HepG2 (cell line): ENCODE measurements at regions not wholly inside any gene's neighbourhood (a gene's known extent, or its start where the extent isn't known, plus 50 kb on each side); places are given as distances from the start of the nearest gene placed in this dataset.

Source experiments
- ATAC-seq: fragments of 200-7000 bp; cut with Tn5 transposase; 3 replicates; pipeline ENCODE4 v1.9.1; 2020; ENCODE audit warnings: mild to moderate bottlenecking, moderate library complexity
- BruUV-seq: library from RNA; stranded (reverse); fragments of 400-500 nt; replicated peaks from 2 replicates; lab custom pipeline; 2021; lab: Mats Ljungman, UMichigan
- CTCF ChIA-PET: fragments of 300-600 bp; formaldehyde crosslinking; extraction: SDS; loops from one replicate; lab custom pipeline; 2021; ENCODE audit warnings: low total read pairs, inconsistent platforms, low intra/inter-chr PET ratio; lab: Yijun Ruan, JAX
- POLR2A ChIA-PET: fragments of 350-600 bp; sonication (Branson Sonifier 250); formaldehyde crosslinking; loops from one replicate; lab custom pipeline; 2020; ENCODE audit warnings: antibody characterized with exemption, inconsistent platforms; lab: Yijun Ruan, JAX
- DNase-seq: peaks from one replicate; pipeline ENCODE4 v3.0.0-alpha.2; 2015; ENCODE audit warnings: low spot score
- FAIRE-seq: peaks from 3 replicates; lab custom pipeline; 2011; peaks lifted over from hg19 to GRCh38; lab: Jason Lieb, UNC
- H2AFZ ChIP-seq: one replicate; pipeline ENCODE4 v1.6.1; 2011; ENCODE audit warnings: low read length, inconsistent platforms
- H3K27ac ChIP-seq: fragments of 300-600 bp; 3 replicates; pipeline ENCODE4 v1.8.0; 2011; ENCODE audit warnings: mixed run types, mild to moderate bottlenecking, mixed read lengths, low read length, inconsistent platforms; ENCODE audit not compliant: insufficient read depth; ENCODE audit errors: extremely low read length
- H3K27me3 ChIP-seq, 2 experiments: fragments of 200-600 bp in 1 of 2; 2 replicates in 1 of 2; 3 replicates in 1 of 2; pipeline versions ENCODE4 v1.6.0 to v1.8.0; 2011; ENCODE audit warnings: low read length in 2 of 2, mild to moderate bottlenecking in 2 of 2, moderate library complexity in 2 of 2, inconsistent platforms in 1 of 2; ENCODE audit not compliant: insufficient read depth in 2 of 2, control insufficient read depth in 1 of 2
- H3K36me3 ChIP-seq, 2 experiments: fragments of 200-600 bp in 1 of 2; replicated peaks in 1 of 2; 2 replicates in 1 of 2; 3 replicates in 1 of 2; pipeline versions ENCODE4 v1.5.1 to v1.8.0; 2011; ENCODE audit warnings: low read length in 2 of 2, inconsistent platforms in 1 of 2; ENCODE audit not compliant: insufficient read depth in 2 of 2, control insufficient read depth in 1 of 2
- H3K4me1 ChIP-seq: 2 replicates; pipeline ENCODE4 v1.5.1; 2012; ENCODE audit warnings: low read length, inconsistent platforms; ENCODE audit not compliant: insufficient read depth
- H3K4me2 ChIP-seq: 2 replicates; pipeline ENCODE4 v1.6.0; 2011; ENCODE audit warnings: low read depth, low read length, inconsistent platforms
- H3K4me3 ChIP-seq, 3 experiments: fragments of 200-600 bp in 1 of 3; sonication (generic), shearing (Covaris generic) in 1 of 3; replicated peaks in 1 of 3; 2 replicates each; pipeline ENCODE4 v1.5.1; 2011 to 2016; ENCODE audit warnings: low read length in 3 of 3, inconsistent platforms in 2 of 3, low read depth in 2 of 3, mild to moderate bottlenecking in 2 of 3, control low read depth in 1 of 3, mixed read lengths in 1 of 3; ENCODE audit not compliant: insufficient read depth in 1 of 3
- H3K79me2 ChIP-seq: one replicate; pipeline ENCODE4 v1.6.1; 2011; ENCODE audit warnings: low read length, inconsistent platforms; ENCODE audit not compliant: insufficient read depth
- H3K9ac ChIP-seq: 2 replicates; pipeline ENCODE4 v1.6.0; 2011; ENCODE audit warnings: mild to moderate bottlenecking, low read depth, low read length, inconsistent platforms; ENCODE audit not compliant: insufficient read depth
- H3K9me3 ChIP-seq: 2 replicates; pipeline ENCODE4 v1.5.1; 2012; ENCODE audit warnings: mild to moderate bottlenecking, low read length
- H4K20me1 ChIP-seq: 2 replicates; pipeline ENCODE4 v1.6.0; 2011; ENCODE audit warnings: inconsistent platforms, mild to moderate bottlenecking, low read length, moderate library complexity; ENCODE audit not compliant: insufficient read depth
- ATAD3A ChIP-seq: sonication (generic); formaldehyde crosslinking; IDR thresholded peaks from 2 replicates; pipeline ENCODE4 v1.4.0; 2020; ENCODE audit warnings: missing genetic modification reagents
- E2F2 ChIP-seq: sonication (generic); formaldehyde crosslinking; IDR thresholded peaks from 2 replicates; pipeline ENCODE4 v1.4.0; 2020; ENCODE audit warnings: missing genetic modification reagents, borderline replicate concordance
- HES4 ChIP-seq: sonication (generic); formaldehyde crosslinking; IDR thresholded peaks from 2 replicates; pipeline ENCODE4 v1.9.0; 2021; ENCODE audit warnings: mild to moderate bottlenecking, missing genetic modification reagents, borderline replicate concordance
- MATR3 ChIP-seq: sonication (generic); formaldehyde crosslinking; IDR thresholded peaks from 2 replicates; pipeline ENCODE4 v1.4.0; 2020; ENCODE audit warnings: missing genetic modification reagents
- MXI1 ChIP-seq: IDR thresholded peaks from 3 replicates; pipeline ENCODE4 v1.6.1; 2012; ENCODE audit warnings: low read depth, low read length, inconsistent platforms, borderline replicate concordance
- PAXIP1 ChIP-seq: sonication (generic); formaldehyde crosslinking; conservative IDR thresholded peaks from 2 replicates; pipeline ENCODE4 v1.4.0; 2020; ENCODE audit warnings: mild to moderate bottlenecking, missing genetic modification reagents, moderate library complexity
- PHF5A ChIP-seq: IDR thresholded peaks from one replicate; pipeline ENCODE4 v1.6.1; 2018; ENCODE audit warnings: low read depth, missing genetic modification reagents; ENCODE audit not compliant: unreplicated experiment
- RORA ChIP-seq: sonication (generic); formaldehyde crosslinking; IDR thresholded peaks from 2 replicates; pipeline ENCODE4 v1.5.0; 2020; ENCODE audit warnings: mild to moderate bottlenecking, missing genetic modification reagents, moderate library complexity
- SRY ChIP-seq: sonication (generic); formaldehyde crosslinking; IDR thresholded peaks from 2 replicates; pipeline ENCODE4 v1.8.0; 2022; ENCODE audit warnings: mild to moderate bottlenecking, missing genetic modification reagents
- ZBTB1 ChIP-seq: sonication (generic); formaldehyde crosslinking; IDR thresholded peaks from 2 replicates; pipeline ENCODE4 v1.4.0; 2020; ENCODE audit warnings: missing genetic modification reagents, borderline replicate concordance
- ZMYM4 ChIP-seq: sonication (generic); formaldehyde crosslinking; IDR thresholded peaks from 2 replicates; pipeline ENCODE4 v1.8.1; 2023; ENCODE audit warnings: mild to moderate bottlenecking, missing genetic modification reagents
- ZNF501 ChIP-seq: sonication (generic); formaldehyde crosslinking; IDR thresholded peaks from 2 replicates; pipeline ENCODE4 v1.5.1; 2020; ENCODE audit warnings: mild to moderate bottlenecking, moderate library complexity, missing genetic modification reagents
- ZNF567 ChIP-seq: sonication (generic); formaldehyde crosslinking; IDR thresholded peaks from 2 replicates; pipeline ENCODE4 v1.8.1; 2023; ENCODE audit warnings: mild to moderate bottlenecking, missing genetic modification reagents, borderline replicate concordance
- ZNF614 ChIP-seq: IDR thresholded peaks from 2 replicates; pipeline ENCODE4 v1.6.1; 2018; ENCODE audit warnings: missing biosample characterization, missing genetic modification reagents, inconsistent platforms, borderline replicate concordance
- WGBS: methylation state at CpG from one replicate; pipeline ENCODE4 v1.1.6; 2017; ENCODE audit warnings: low lambda C conversion rate; 5-methylcytosine and 5-hydroxymethylcytosine counted together
- in situ Hi-C: cut with HindIII; loops from 2 replicates; pipeline ENCODE4 v1.10.0; 2017; ENCODE audit warnings: low pct_unique_long_range_greater_than_20kb; ENCODE audit not compliant: extremely low pct_ligation_motif_present
- intact Hi-C: fragments of 100-400 bp; cut with micrococcal nuclease; formaldehyde crosslinking; loops from one replicate; pipeline ENCODE4 v1.10.0; 2022; ENCODE audit not compliant: unreplicated experiment
- TF ChIP-seq, protein P1 (sequence below): sonication (generic); formaldehyde crosslinking; IDR thresholded peaks from 2 replicates; pipeline ENCODE4 v1.5.0; 2020; ENCODE audit warnings: mild to moderate bottlenecking, missing genetic modification reagents, moderate library complexity

GRCh38 chr6:155791891-155792290 is 336.3 kb upstream of the NOX3 start (continued):
- TF ChIP-seq PAXIP1 (CRISPR knock-in tag) = no peak

GRCh38 chr6:155791186-155791585 is 335.5 kb upstream of the NOX3 start:
- POLR2A ChIA-PET = no interaction called here
- intact Hi-C loops (no loop called here), in situ Hi-C loops (no loop called here)
- Histone ChIP-seq H3K79me2 (no peaks in the 10 kb centered on the region), H3K4me2 (no peak overlapping the region), H3K9me3 (no peaks in the 10 kb centered on the region), H3K36me3 (no peaks in the 10 kb centered on the region), H4K20me1 (no peaks in the 10 kb centered on the region), H3K27ac (no peak overlapping the region), H3K4me1 (no peaks in the 10 kb centered on the region), H3K4me3 (no peak overlapping the region), H2AFZ (no peak overlapping the region), H3K9ac (no peak overlapping the region), H3K27me3 (peaks cover 0 to 10% of the 10 kb centered on the region in 2 experiments; a peak in 2 of 5 replicates)
- ATAC-seq (no peak), DNase-seq (no peak), FAIRE-seq (no peak)
- TF ChIP-seq MXI1 = no peak
- TF ChIP-seq HES4 = no peak
- TF ChIP-seq, protein P1, sequence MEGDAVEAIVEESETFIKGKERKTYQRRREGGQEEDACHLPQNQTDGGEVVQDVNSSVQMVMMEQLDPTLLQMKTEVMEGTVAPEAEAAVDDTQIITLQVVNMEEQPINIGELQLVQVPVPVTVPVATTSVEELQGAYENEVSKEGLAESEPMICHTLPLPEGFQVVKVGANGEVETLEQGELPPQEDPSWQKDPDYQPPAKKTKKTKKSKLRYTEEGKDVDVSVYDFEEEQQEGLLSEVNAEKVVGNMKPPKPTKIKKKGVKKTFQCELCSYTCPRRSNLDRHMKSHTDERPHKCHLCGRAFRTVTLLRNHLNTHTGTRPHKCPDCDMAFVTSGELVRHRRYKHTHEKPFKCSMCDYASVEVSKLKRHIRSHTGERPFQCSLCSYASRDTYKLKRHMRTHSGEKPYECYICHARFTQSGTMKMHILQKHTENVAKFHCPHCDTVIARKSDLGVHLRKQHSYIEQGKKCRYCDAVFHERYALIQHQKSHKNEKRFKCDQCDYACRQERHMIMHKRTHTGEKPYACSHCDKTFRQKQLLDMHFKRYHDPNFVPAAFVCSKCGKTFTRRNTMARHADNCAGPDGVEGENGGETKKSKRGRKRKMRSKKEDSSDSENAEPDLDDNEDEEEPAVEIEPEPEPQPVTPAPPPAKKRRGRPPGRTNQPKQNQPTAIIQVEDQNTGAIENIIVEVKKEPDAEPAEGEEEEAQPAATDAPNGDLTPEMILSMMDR (CRISPR knock-in tag) = no peak
- TF ChIP-seq RORA (CRISPR knock-in tag) = no peak
- no peak for TF ChIP-seq ZMYM4 (CRISPR knock-in tag)
- no peak for TF ChIP-seq ZNF567
- TF ChIP-seq ZNF614 (CRISPR knock-in tag) = no peak
- no peak for TF ChIP-seq SRY (CRISPR knock-in tag)
- TF ChIP-seq E2F2 = no peak
- no peak for TF ChIP-seq ATAD3A (CRISPR knock-in tag)
- TF ChIP-seq MATR3 (CRISPR knock-in tag) = no peak
- no peak for TF ChIP-seq ZNF501
- TF ChIP-seq PHF5A (CRISPR knock-in tag) = no peak
- no peak for TF ChIP-seq ZBTB1 (CRISPR knock-in tag)
- WGBS = 22% methylated on average over 7 of the region's 7 CpGs
- no TSS peak for BruUV-seq
- CTCF ChIA-PET = no interaction called here
